Skin epidermis (tissue), 12 donors: ENCODE measurements at regions not wholly inside any gene's neighbourhood (a gene's known extent, or its start where the extent isn't known, plus 50 kb on each side); places are given as distances from the start of the nearest gene placed in this dataset.

Source experiments
- H3K27ac ChIP-seq, 21 experiments: fragments of 200-600 bp; sonication (generic) in 11 of 21; one replicate each; pipeline ENCODE4 v1.5.0; 2020; ENCODE audit warnings: mild to moderate bottlenecking in 3 of 21, inconsistent platforms in 2 of 21, moderate library complexity in 2 of 21
- H3K4me3 ChIP-seq, 7 experiments: fragments of 200-600 bp; sonication (generic) in 2 of 7; one replicate each; pipeline ENCODE4 v1.5.0; 2020; ENCODE audit warnings: inconsistent platforms in 2 of 7, mild to moderate bottlenecking in 2 of 7, moderate library complexity in 1 of 7

- H3K27ac ChIP-seq = no peak overlapping the region
Measured at GRCh38 chr18:53698907-53699306, 525.6 kb downstream of the MBD2 start.

GRCh38 chr18:53689886-53690285 lies 534.6 kb downstream of the MBD2 start:
- Histone ChIP-seq H3K4me3 (no peak overlapping the region), H3K27ac (no peak overlapping the region)

More at GRCh38 chr18:53698907-53699306, 525.6 kb downstream of the MBD2 start:
- no peak overlapping the region for H3K4me3 ChIP-seq

GRCh38 chr18:53686965-53687364 lies 537.5 kb downstream of the MBD2 start:
- Histone ChIP-seq H3K27ac (no peak overlapping the region), H3K4me3 (no peak overlapping the region)

DNA sequence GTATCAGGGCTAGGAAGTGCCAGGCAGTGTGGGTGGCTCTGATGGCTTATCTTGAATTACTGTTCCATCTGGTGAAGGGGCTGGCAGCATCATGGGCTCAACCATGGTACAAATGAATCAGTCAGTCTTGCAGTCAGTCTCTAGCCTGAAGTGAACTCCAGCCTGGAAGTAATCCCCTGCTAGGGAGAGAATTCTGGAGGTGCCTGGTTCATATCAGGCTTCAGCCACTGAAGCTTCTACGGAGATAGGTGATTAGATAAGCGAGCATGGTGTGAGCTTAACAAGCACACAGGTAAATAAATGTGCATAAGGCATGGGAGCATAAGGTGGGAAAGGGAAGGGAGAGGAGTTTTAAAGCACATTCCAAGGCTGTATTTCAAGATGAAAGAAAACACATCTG lies 541.7 kb downstream of the MBD2 start:
- H3K4me3 ChIP-seq = no peak overlapping the region
- no peak overlapping the region for H3K27ac ChIP-seq

DNA sequence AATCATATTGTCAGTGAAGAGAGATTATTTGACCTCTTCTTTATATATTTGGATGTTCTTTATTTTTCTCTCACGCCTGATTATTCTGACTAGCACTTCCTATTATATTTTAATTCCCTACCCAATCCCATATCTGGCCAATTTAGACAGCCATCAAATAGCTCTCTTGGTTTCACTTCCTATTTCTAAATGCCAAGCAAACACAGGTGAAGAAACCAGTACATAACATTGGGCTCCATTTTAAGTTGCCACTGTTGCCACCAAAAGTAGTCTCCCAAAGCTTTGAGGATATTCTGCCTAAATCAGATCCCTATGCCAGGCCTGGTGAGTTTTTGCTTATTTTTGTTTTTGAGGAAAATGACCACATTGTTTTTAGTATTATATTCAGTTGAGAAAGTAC lies 547.0 kb downstream of the MBD2 start:
- Histone ChIP-seq H3K4me3 (no peak overlapping the region), H3K27ac (no peak overlapping the region)

- H3K4me3 ChIP-seq = no peak overlapping the region
- no peak overlapping the region for H3K27ac ChIP-seq
Measured at GRCh38 chr18:53665701-53666100, 558.8 kb downstream of the MBD2 start.

DNA sequence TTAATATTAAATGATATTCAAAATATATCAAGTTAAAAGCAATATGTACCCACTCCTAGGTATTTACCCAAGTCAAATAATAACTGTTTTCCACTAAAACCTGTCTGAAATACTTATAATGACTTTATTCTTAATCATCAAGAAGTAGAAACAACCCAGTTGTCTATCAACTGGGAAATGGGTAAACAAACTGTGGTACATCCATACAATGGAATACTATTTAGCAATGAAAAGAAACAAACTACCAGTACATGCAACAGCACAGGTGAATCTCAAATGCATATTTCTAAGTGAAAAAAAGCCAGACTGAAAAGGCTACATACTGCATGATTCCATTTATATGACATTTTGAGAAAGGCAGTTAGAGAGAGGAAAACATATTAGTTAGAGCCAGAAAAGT lies 559.9 kb downstream of the MBD2 start:
- Histone ChIP-seq H3K4me3 (no peak overlapping the region), H3K27ac (no peak overlapping the region)

DNA sequence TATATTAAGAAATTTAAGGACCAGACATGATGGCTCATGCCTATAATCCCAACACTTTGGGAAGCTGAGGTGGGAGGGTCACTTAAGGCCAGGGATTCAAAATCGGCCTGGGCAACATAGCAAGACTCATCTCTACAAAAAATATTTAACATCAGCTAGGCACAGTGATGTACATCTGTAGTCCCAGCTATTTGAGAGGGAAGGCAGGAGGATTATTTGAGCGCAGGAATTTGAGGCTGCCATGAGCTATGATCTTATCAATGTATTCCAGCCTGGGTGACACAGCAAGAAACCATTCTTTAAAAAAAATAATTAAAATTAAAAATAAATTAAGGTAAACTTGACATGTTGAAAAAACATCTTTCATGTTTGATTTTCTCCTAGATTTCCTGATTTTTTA lies 564.2 kb downstream of the MBD2 start:
- Histone ChIP-seq H3K27ac (no peak overlapping the region), H3K4me3 (no peak overlapping the region)

- H3K4me3 ChIP-seq = no peak overlapping the region
- no peak overlapping the region for H3K27ac ChIP-seq
Measured at GRCh38 chr18:53657257-53657656, 567.2 kb downstream of the MBD2 start.

- H3K27ac ChIP-seq = no peak overlapping the region
- no peak overlapping the region for H3K4me3 ChIP-seq
Measured at GRCh38 chr18:53649621-53650020, 574.8 kb downstream of the MBD2 start.

DNA sequence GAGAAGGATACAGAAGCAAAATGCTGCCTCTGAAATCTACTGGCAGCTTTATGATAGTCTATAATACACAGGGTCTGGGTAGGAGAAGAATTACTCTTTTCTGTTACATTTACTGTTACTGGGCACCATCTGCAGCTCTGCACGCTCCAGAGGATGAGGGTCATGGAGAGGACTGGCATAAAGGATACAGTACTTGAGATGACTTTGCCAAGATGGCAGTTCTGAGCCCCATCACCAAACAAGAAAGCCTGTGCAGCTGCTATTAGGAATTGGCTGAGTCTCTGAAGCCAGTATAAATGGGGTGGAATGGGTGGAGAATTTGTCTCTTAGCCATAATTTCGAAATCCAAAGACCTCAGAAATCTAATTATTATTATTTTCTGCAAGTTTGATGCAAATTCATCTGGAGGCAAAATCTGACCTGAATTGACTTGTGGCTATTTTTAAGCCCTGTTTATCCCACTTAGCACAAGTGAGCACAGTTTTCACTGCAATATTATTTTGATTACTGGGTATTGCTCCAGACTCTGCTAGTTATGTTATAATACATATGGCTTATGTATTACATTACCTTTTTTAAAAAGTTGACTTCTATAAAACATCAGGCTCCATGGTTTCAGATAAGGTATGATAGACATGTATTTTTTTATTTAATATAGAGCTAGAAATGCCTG lies 579.5 kb downstream of the MBD2 start:
- H3K27ac ChIP-seq = no peak overlapping the region
- no peak overlapping the region for H3K4me3 ChIP-seq

GRCh38 chr18:53639687-53640086 lies 584.8 kb downstream of the MBD2 start:
- Histone ChIP-seq H3K4me3 (no peak overlapping the region), H3K27ac (no peak overlapping the region)

DNA sequence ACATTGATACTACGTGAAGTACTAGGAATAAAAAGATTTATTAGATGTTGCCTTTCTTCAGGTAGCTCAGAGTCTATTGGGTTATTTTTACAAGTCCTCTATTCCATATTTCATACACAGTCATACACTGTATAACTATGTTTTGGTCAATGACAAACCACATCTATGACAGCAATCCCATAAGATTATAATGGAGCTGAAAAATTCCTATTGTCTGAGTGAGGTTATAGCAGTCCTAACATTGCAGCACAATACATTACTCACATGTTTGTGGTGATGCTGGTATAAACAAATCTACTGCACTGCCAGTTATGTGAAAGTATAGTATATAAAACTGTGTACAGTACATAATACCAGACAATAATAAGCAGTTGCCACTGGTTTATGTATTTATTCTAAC lies 595.1 kb downstream of the MBD2 start:
- H3K4me3 ChIP-seq = no peak overlapping the region
- no peak overlapping the region for H3K27ac ChIP-seq

DNA sequence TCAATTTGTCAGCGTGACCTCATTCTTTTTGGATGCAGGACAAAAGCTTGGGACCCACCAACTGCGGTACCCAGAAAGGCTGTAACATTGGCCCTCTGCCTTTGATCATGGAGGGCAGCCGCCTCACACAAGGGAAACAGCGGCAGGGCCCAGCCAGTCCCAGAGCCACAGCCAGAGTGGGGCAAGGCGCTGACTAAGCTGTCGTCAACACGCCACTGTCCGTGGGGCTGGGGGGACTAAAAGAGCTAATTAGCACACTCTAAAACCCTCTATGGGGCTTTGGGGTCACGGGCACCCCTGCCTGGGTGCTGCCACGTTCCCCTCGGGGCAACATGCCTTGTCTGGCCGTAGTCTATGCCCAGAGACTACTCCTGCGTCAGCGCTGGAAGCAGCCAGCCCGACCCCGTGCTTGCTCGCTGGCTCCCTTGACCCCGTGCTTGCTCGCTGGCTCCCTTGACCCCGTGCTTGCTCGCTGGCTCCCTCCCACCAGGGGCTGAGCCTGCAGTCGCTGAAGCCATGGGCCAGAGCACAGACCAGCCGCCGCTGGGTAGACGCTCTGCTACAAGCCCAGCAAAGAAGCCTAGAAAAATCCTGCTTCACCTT lies 598.4 kb downstream of the MBD2 start:
- Histone ChIP-seq H3K27ac (no peak overlapping the region), H3K4me3 (no peak overlapping the region)

- H3K27ac ChIP-seq = no peak overlapping the region
- H3K4me3 ChIP-seq = no peak overlapping the region
Measured at GRCh38 chr18:53610957-53611356, 613.5 kb downstream of the MBD2 start.

DNA sequence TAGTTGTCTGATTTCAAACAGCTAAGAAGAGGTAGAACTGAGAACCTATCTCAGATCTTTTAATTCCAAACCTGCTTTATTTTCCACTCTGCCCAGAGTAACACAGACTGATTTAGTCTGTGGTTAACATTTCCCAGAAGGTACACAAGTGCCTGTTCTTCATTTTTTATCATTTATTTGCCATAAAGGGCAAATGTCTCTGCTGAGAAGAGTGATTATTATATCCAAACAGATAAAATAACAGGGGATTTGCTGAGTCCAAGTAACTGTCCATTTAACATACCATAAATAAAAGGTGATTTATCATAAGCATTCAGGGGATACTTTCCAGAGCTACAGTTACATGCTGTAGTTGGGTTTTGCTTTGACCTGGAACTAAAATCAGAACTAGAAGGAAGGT lies 617.7 kb downstream of the MBD2 start:
- Histone ChIP-seq H3K4me3 (no peak overlapping the region), H3K27ac (no peak overlapping the region)

- H3K27ac ChIP-seq = no peak overlapping the region
Measured at GRCh38 chr18:53605198-53605597, 619.3 kb downstream of the MBD2 start.

GRCh38 chr18:53603276-53603675 lies 621.2 kb downstream of the MBD2 start:
- Histone ChIP-seq H3K4me3 (no peak overlapping the region), H3K27ac (no peak overlapping the region)

More at GRCh38 chr18:53605198-53605597, 619.3 kb downstream of the MBD2 start:
- no peak overlapping the region for H3K4me3 ChIP-seq

- Histone ChIP-seq H3K27ac (no peak overlapping the region), H3K4me3 (no peak overlapping the region)
Measured at GRCh38 chr18:53601344-53601743, 623.1 kb downstream of the MBD2 start.

GRCh38 chr18:53586923-53587322 lies 637.5 kb downstream of the MBD2 start:
- H3K4me3 ChIP-seq = no peak overlapping the region

More at GRCh38 chr18:53586923-53587322, 637.5 kb downstream of the MBD2 start:
- H3K27ac ChIP-seq = no peak overlapping the region
